ENCODE measurements at regions not wholly inside any gene's neighbourhood (a gene's known extent, or its start where the extent isn't known, plus 50 kb on each side); places are given as distances from the start of the nearest gene placed in this dataset.
"Not testable (repeated sequence)": the region's sequence is repeated elsewhere in the genome, so short reads cannot be mapped to it uniquely, and the experiment has no call there.

DNA sequence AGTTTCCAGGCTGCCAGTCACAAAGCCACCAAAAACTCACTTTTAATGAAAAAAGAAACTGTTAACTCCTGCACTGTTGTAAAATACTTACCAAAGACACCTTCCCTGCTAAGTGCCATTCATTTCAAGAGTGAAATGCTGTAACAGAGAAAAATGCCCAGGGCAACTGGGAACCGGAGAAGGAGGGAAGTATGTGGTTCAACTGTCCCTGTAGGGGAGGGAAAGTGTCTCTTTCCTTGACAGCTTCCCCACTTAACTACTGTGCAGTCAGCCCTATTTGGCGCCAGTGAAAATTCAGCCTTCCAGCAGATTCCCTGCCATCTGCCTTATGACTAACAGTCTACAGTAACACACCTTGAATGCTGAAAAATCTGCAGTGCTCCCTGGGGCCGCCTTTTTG is 789.0 kb downstream of the DIAPH3 start:
- no peak for DNase-seq

GRCh38 chr13:59384154-59384553 is 779.6 kb downstream of the DIAPH3 start:
- no peak for DNase-seq

DNA sequence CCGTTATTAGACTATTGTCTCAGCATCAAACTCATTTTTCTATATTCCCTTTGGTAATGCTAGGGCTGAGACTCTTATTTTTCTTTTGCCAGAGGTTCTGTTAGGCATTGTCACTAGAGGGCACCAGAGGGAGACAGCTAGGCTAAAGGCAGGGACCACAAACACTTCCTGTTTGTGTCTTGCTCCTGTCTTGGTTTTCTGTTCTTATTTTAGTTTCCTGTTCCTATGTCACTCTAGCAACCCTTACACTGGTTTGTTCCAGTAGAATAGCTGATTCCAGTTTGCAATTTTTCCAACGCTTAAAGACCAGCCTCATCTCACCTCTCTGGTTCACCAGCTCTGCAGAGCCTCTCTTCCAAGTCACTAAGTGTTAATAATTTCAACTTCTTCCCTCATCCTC is 772.0 kb downstream of the DIAPH3 start:
- peak; percentile 53 for DNase-seq

DNA sequence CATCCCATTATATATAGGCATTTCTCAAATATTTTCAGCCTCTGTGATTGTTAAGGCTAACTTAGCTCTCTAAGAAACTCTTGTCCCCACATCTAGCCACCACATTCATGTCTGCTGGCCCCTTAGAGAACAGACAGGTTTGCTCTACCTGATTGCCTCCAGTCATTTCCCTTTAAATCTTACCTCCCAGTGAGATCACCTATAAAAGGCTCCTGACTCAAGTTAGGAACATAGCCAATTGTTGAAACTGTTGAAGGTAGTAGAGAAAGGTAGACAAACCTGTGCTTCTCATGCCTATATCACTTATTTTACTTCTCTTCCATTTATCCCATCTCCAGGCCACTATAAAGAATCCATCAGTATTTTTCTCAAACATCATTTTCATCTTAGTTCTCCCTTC is 771.4 kb downstream of the DIAPH3 start:
- DNase-seq = no peak

GRCh38 chr13:59394496-59394895 is 769.2 kb downstream of the DIAPH3 start:
- no peak for DNase-seq

- no peak for DNase-seq
These were observed 765.6 kb downstream of the DIAPH3 start for GRCh38 chr13:59398127-59398526.

DNA sequence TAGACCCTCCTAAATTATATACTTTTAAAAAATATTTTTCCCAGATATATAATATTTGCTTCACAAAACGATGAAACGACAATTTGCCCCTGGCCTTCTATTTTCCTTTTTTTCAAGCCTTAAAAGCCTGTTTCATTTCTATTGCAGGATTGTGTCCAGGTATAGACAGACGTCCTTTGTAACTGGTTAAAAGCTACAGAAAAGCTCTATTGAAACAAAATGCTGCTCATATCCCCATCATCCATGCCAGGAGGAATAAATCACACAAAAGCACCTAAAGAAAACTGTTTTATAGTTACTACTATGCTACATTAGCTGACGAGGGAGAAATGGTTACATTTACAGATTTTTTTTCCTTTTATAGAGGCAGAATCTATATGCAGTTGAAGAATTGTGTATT is 765.1 kb downstream of the DIAPH3 start:
- DNase-seq = no peak

DNA sequence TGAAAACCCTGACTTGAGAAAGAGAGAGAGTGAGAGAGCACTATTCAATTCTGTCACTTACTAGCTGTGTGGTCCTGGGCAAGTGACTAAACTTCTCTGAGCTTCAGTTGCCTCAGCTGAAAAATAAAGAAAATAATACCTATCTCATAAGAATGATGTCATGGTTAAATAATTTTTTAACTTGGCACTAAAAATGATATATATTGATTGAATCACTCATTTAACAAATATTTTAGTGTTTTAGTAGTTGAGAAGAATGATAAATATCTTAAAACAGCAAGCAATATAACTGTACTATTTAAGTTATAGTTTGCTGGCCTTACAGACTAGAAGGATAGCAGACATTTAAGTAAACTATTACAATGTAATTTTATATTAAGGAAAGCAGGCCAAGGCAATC is 764.2 kb downstream of the DIAPH3 start:
- no peak for DNase-seq

- DNase-seq = no peak
These were observed 759.4 kb downstream of the DIAPH3 start for GRCh38 chr13:59404331-59404730.

- DNase-seq = not testable (repeated sequence)
These were observed 756.5 kb downstream of the DIAPH3 start for GRCh38 chr13:59407251-59407650.

- no peak for DNase-seq
These were observed 755.0 kb downstream of the DIAPH3 start for GRCh38 chr13:59408738-59409137.

GRCh38 chr13:59409211-59409610 is 754.5 kb downstream of the DIAPH3 start:
- DNase-seq = peak; percentile 76

DNA sequence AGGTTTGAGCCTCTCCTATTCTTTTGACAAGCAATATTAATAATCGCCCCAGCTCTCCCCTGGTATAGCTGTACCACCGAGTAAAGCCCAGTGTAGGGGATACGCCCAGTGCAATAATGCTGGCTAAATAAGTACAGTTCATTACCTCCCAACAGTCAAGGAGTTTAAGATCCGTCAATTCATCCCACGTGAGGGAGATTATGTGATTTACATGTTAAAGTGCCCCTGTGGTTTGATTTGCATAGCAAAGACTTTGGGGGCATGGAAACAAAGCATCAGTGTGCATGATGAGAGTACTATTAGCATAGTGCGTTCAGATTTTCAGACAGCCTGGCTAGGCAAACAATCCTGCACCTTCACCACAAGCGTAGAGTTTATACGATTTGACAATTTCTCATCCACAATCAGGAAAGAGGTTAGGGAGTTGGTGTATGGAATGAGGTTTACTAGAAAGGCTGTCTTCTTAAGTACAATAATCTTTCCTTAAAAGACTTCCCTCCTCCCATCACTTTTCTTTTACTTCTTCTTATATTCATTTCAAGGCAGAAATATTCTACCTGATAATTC is 754.0 kb downstream of the DIAPH3 start:
- DNase-seq = no peak

DNA sequence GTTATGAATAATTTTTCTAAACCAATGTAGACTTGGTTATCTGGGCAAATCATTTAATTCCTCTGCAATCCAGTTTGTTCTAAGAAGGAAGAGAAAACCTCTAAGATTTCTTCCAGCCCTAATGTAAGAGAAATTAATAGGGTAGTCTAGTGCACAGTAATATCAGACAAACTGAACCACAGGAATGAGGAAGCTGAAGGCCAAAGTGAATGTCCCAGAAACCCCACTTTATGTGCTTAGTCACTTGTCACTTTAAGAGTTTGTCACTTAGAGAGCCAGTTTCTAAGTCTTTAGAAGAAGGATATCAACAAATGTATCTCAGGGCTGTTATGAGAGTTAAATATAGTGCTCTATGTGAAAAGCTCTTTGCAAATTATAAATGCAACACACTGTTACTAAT is 750.6 kb downstream of the DIAPH3 start:
- DNase-seq = no peak

- no peak for DNase-seq
These were observed 749.7 kb downstream of the DIAPH3 start for GRCh38 chr13:59414006-59414405.

- DNase-seq = no peak
These were observed 748.2 kb downstream of the DIAPH3 start for GRCh38 chr13:59415498-59415897.

GRCh38 chr13:59416561-59416960 is 747.2 kb downstream of the DIAPH3 start:
- no peak for DNase-seq

DNA sequence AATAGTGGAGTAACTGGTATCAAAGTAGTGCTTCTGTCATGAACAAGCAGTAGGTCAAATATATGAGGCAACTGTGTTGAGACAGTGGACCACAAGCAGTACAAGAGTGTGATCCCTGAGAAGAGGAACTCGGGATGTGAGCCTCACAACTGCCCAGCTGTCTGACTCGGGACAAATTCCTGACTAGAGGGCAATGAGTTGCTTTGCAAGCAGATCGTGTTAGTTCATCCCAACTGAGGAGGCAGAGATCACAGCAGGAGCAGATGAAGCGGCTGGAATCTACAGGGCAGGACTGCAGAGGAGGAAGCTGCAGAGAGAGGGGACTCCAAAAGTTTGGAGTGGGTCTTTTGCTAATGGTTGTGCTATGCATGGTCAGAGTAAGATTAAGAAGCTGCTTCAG is 741.1 kb downstream of the DIAPH3 start:
- no peak for DNase-seq

DNA sequence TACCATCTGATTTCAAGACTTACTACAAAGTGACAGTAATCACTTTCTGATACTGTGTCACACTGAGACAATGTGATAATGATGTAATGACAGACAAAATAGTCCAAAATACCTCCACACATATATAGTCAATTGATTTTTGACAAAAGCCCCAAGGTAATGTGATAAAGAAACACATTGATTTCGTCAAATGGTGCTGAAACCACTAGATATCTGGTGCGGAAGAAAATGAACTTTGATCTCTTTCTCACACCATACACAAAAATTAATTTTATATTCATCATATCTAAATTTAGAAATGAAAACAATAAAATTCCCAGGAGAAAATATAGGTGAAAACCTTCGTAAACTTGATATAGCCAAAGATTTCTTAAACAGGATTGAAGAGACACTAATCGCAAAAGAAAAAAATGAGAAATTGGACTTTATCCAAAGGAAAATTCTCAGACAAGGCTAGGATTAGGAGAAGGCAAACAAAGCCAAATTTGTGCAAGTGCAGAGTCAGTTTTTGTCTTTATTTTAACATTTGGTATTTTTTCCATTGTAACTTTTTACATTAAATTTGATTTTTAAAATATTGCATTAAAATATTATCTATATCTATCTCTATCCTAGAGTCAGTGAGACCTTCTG is 739.9 kb downstream of the DIAPH3 start:
- DNase-seq = no peak

- no peak for DNase-seq
These were observed 739.1 kb downstream of the DIAPH3 start for GRCh38 chr13:59424661-59425060.

DNA sequence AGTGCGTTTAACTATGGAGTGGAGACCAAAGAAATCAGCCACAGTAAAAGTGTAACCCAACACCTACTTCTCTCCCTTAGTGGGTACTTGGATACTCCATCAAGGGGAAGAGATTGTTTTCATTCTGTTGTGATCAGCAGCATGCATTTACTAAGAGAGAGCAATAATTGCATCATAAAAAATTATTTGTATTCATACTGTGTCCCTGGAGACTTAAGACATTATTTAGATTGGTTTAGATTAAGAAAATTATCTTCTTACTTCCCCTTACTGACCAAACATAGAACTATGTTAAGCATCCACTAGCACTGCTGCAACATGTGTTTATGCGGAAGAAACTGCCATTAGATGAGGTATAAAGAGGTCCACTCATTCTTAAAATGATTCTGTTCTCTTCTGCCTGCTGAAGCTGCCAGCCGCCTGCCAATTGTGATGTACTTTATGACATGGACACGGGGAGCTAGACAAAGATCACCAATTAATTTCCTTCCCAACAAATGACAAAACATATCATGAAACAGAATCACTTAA is 738.5 kb downstream of the DIAPH3 start:
- no peak for DNase-seq

DNA sequence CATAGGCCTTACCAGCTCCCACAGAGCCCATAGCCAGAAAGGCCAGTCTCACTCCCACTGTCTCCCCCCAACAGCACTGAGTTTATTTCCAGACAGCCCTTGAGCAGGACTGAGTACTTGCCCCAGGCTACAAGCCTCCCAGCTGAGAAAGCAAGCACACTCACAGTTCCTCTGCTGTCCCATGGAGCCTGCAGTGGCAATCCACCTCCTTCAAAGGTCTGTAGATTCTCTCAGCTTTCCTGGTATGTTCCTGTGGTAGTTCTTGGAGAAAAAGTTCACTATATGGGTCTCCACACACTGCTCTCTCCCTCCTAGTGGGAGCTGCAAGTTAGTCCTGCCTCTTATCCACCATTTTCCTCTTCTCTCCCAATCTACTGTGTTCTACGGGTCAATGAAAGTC is 728.7 kb downstream of the DIAPH3 start:
- no peak for DNase-seq

- no peak for DNase-seq
These were observed 726.0 kb downstream of the DIAPH3 start for GRCh38 chr13:59437544-59438301.

DNA sequence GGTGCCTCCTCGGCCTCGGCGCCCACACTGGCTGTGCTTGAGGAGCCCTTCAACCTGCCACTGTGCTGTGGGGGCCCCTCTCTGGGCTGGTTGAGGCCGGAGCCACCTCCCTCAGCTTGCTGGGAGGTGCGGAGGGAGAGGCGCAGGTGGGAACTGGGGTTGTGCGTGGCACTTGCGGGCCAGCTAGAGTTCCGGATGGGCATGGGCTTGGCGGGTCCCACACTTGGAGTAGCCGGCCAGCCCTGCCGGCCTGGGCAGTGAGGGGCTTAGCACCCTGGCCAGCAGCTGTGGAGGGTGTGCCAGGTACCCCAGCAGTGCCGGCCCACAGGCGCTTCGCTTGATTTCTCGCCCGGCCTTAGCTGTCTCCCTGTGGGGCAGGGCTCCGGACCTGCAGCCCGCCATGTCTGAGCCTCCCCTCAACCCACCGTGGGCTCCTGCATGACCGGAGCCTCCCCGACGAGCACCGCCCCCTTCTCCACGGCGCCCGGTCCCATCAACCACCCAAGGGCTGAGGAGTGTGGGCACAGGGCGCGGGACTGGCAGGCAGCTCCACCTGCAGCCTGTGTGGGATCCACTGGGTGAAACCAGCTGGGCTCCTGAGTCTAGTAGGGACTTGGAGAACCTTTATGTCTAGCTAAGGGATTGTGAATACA is 723.8 kb downstream of the DIAPH3 start:
- DNase-seq = no peak

Measured in right forelimb (tissue), 1 donor.